ENCODE measurements at regions not wholly inside any gene's neighbourhood (a gene's known extent, or its start where the extent isn't known, plus 50 kb on each side); places are given as distances from the start of the nearest gene placed in this dataset.
"Not testable (repeated sequence)": the region's sequence is repeated elsewhere in the genome, so short reads cannot be mapped to it uniquely, and the experiment has no call there.

- no peak for DNase-seq
Measured at GRCh38 chr1:157287462-157287861, 149.3 kb upstream of the ETV3 start.

GRCh38 chr1:157286646-157287420 is 148.6 kb upstream of the ETV3 start:
- no peak for DNase-seq

- DNase-seq = no peak
Measured at GRCh38 chr1:157286096-157286495, 147.9 kb upstream of the ETV3 start.

- DNase-seq = no peak
Measured at GRCh38 chr1:157284451-157284850, 146.3 kb upstream of the ETV3 start.

GRCh38 chr1:157279802-157280140 is 141.6 kb upstream of the ETV3 start:
- no peak for DNase-seq

GRCh38 chr1:157279138-157279801 is 141.1 kb upstream of the ETV3 start:
- DNase-seq = no peak

- no peak for DNase-seq
Measured at GRCh38 chr1:157278383-157279137, 140.4 kb upstream of the ETV3 start.

- no peak for DNase-seq
Measured at GRCh38 chr1:157277913-157278312, 139.7 kb upstream of the ETV3 start.

- DNase-seq = no peak
Measured at GRCh38 chr1:157277281-157277680, 139.1 kb upstream of the ETV3 start.

- no peak for DNase-seq
Measured at GRCh38 chr1:157274698-157275534, 136.7 kb upstream of the ETV3 start.

- no peak for DNase-seq
Measured at GRCh38 chr1:157272729-157273524, 134.7 kb upstream of the ETV3 start.

- no peak for DNase-seq
Measured at GRCh38 chr1:157272264-157272663, 134.1 kb upstream of the ETV3 start.

- DNase-seq = no peak
Measured at GRCh38 chr1:157270705-157271274, 132.6 kb upstream of the ETV3 start.

- no peak for DNase-seq
Measured at GRCh38 chr1:157269656-157270375, 131.6 kb upstream of the ETV3 start.

GRCh38 chr1:157262891-157263290 is 124.7 kb upstream of the ETV3 start:
- no peak for DNase-seq

- no peak for DNase-seq
Measured at GRCh38 chr1:157262422-157262821, 124.2 kb upstream of the ETV3 start.

- not testable (repeated sequence) for DNase-seq
Measured at GRCh38 chr1:157255891-157256290, 117.7 kb upstream of the ETV3 start.

GRCh38 chr1:157254183-157254582 is 116.0 kb upstream of the ETV3 start:
- not testable (repeated sequence) for DNase-seq

GRCh38 chr1:157252473-157252872 is 114.3 kb upstream of the ETV3 start:
- DNase-seq = no peak

GRCh38 chr1:157249739-157250138 is 111.5 kb upstream of the ETV3 start:
- no peak for DNase-seq

GRCh38 chr1:157249326-157249725 is 111.1 kb upstream of the ETV3 start:
- DNase-seq = no peak

Measured in NCI-H510A (cell line).